ENCODE measurements at regions not wholly inside any gene's neighbourhood (a gene's known extent, or its start where the extent isn't known, plus 50 kb on each side); places are given as distances from the start of the nearest gene placed in this dataset.
"Not testable (repeated sequence)": the region's sequence is repeated elsewhere in the genome, so short reads cannot be mapped to it uniquely, and the experiment has no call there.

DNA sequence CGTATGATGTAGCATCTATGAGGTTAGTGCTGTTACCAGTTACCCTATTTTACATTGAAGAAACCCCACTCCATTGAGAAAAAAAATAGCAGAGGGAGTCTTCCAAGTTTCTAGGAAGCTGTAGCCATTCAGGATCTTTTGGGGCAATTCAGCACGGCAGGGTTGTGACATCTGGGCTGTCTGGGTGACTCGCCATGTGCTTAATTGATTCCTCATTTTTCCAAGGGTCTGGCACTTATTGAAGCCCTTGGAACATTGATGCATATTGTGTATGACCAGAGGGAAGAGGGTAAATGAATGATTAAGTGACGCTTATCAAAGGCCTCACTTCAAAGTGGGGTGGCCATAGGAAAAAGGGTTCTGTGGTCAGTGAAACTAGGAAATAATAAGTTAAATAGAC lies 248.7 kb downstream of the ARHGAP12 start:
- DNase-seq = no peak

DNA sequence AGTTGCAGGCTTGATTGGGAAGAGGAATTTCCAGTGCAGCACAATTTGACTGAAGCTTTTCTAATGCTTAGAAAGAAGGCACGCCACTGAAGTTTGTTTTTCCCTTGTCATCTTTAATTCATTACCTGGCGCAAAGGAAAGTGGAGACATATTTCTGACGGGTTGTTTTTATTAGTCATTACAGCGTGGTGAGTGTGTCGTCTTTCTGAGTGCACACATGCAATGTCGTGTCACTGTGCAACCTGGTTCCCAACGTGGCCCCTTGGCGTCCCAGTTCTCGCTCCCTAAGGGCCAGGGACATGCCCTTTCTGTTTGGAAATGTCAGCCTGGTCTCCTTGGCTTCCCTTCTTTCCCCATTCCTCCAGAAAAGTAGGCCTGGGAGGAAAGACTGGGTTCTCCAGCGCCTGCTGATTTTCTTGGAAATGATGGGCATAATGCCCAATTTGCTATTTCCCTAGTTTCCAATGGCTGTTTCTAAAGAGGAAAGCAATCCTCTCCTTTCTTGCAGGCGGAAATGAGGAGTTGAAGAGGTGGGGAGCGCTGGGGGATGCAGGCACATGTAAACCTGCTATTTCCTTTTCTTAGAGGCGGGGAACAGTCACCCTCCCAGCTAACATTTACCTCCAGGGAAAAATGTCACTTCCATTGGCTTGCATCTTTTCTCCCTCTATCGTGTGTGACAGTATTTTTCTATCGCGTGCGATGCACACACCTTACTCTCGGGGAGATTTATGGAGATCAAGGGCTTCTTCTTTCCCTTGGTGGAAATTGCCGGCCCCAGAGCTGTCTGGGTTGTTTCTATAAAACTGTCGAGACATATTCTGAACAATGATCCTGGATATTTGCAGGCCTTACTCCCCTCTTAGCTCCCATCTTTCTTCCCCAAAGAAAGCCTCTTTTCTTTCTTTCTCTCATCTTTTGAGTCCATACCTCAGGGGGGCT lies 249.8 kb downstream of the ARHGAP12 start:
- DNase-seq = no peak

DNA sequence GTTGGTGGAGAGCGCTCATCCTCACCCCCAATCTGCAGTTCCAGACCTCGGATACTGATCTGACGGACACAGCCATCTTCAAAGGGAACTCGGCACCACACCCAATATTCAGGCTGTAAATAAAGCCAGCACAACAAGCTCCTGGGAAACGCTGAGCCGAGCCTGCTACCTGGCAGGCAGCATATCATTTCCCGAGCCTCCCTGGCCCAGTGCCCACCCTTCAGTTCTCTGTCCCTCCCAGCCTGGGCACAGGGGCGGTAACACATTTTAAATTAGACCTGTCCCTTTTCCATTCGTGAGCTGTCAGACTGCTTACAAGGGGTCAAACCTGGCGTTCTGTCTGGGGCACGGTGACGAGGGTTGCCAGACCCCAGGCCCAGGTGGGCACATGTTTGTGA lies 250.5 kb downstream of the ARHGAP12 start:
- DNase-seq = no peak

DNA sequence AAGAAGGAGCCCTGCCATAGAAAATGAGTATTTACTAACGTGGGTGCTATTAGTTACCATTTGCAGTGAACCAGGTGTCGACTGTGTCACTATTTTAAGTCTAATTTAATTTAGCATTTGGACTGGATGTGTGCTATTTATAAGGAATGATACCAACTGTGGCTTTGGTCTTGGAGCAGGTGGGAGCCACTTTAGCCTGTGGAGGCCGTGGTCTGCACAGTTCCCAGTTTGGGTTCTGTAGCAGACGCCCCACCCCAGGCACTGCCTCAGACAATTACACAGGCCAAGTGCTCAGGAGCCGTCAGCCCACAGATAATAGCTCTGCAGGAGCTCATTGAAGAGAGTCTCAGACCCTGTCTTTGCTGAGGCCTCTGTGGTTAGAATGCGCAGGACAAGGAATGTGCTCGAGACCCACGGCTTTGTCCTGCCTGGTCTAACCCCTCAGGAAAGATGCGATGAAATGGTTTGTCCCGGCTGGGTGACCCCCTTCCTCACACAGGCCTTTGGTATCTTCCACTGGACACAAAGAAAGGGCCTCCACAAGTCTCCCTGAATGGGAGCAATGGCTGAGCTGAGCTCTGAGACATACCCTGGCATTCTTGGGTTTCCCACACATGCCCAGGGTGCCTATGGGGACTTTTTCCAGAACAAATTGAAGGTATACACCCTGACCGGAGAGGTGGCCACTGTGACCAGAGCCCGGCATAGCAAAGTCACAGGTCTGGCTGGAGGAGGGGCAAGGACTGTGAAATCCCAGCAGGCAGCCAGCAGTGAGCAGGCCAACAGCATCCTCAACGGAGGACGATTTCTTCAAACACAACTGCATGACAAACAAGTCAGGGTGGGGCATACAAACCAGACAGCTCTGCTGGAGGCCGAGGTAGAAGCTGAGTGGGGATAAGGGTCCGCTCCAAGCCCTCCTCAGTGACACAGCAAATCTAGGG lies 251.2 kb downstream of the ARHGAP12 start:
- DNase-seq = no peak

DNA sequence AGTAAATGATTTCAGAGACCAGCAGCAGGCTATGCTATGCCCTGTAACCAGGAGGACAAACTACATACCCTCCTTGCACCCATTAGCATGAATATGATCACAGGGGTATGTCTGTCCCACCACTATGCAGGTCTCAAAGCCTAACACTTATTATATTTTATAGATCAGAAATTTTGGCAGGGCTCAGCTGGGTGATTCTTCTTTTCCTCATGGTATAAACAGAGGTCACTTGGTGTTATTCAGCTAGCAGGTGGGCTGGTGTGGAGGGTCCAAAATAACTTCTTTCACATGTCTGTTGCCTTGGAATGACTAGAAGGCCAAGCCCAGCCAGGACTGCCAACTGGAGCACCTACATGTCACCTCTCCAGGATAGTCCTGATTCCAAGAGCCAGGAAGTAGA lies 252.9 kb downstream of the ARHGAP12 start:
- no peak for DNase-seq

DNA sequence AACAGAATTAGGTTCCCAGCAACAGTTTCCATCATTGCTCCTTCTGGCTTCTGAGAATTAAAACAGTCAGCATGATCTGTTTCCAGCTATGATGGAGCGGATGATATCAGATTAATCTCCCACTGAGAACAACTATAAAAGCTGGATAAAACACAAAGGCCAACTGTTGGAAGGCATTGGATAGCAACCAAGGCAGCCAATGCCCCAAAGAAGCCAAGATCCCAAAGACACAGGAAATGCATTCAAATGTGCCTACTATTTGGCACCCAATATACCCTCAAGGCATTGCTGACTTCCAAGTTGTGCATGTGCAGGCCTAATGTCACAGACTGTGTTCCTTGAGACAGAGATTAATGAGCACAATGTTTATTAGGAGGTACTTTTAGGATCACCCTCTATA lies 259.3 kb downstream of the ARHGAP12 start:
- DNase-seq = no peak

DNA sequence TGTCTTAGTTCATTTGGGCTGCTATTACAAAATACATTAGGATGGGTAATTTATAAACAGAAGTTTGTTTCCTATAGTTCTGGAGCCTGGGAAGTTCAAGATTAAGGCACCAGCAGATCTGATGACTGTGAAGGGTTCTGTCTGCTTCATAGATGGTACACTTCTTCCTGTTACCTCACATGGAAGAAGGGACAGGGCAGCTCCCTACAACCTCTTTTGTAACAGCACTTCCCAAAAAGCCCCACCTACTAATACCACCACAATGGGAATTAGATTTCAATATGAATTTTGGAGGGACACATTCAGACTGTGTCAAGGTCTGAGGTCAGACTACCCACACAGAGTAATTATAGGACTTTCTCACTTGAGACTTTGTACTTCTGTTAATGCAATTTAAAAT lies 260.3 kb downstream of the ARHGAP12 start:
- no peak for DNase-seq

DNA sequence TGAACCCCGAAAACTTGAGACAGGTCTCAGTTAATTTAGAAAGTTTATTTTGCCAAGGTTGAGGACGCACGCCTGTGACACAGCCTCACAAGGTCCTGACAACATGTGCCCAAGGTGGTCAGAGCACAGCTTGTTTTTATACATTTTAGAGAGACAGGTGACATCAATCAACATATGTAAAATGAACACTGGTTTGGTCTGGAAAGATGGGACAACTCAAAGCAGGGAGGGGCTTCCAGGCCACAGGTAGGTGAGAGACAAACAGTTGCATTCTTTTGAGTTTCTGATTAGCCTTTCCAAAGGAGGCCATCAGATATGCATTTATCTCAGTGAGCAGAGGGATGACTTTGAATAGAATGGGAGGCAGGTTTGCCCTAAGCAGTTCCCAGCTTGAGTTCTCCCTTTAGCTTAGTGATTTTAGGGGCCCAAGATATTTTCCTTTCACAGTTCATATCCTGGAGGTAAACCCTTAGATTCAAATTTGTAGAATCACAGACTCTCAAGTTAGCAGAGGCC lies 262.8 kb downstream of the ARHGAP12 start:
- not testable (repeated sequence) for DNase-seq

DNA sequence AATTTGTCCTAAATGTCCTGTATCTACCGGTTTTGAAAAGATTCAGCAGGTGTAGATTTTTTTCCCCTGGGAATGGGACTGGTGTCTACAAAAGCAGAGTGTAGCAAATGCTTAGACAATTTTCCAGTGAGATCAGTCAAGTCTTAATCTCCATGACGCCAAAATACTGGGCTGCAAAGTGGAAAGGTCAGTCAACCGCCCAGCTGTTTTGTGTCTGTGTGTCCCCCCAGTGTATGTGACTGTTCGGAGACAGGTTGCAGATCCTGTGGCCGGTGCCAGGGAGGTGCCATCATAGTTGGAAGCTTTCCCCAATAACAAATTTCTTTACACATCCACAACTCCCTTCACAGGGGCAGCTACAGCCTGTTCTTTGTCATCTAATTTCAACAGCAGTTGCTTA lies 263.8 kb downstream of the ARHGAP12 start:
- DNase-seq = no peak

DNA sequence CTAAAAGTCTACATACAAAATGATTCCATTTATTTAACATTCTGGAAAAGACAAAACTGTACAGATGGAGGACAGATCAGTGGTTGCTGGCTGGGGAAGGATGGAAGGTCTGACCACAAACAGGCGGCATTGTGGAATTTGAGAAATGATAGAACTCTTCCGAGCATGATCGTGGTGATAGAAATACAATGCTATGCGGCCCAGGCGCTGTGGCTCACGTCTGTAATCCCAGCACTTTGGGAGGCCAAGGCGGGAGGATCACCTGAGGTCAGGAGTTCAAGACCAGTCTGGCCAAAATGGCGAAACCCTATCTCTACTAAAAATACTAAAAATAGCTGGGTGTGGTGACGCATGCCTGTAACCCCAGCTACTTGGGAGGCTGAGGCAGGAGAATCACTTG lies 264.6 kb downstream of the ARHGAP12 start:
- DNase-seq = not testable (repeated sequence)

DNA sequence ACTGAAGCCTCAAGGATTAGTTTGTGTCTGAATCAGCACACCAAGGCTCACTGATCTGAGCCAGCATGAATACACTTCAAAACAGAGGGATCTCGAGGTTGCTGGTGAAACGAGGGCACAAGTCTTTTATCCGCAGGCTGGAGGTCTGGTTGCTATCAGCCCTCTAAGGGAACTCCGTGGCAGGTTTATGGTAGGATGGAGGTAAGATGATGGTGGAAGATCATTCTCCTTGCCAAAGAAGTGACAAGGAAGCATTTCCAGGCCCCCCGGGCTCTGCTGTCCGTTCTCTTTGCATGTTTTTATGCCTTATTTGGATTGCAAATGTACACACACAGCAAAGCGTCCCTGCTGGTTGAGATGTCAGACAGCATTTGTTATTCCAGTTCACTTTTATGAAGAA lies 268.3 kb downstream of the ARHGAP12 start:
- DNase-seq = no peak

DNA sequence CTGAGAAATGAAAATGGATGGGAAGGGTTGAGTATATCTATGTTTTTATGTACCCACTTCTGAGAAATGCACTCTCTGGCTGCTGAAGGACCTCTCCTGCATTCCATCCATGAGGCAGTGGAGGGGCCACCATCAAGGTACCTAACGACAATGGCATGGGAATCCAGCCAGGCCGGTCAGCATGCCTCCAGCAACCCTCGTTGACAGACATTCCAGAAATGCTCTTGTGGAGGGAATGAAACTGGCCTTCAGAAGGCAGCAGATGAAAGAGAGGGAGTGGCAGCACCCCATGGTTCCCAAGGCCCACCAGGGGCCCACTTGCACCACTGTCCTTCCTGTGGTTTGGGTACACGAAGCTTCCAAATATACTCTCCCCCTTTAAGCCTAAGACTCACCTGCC lies 269.0 kb downstream of the ARHGAP12 start:
- no peak for DNase-seq

DNA sequence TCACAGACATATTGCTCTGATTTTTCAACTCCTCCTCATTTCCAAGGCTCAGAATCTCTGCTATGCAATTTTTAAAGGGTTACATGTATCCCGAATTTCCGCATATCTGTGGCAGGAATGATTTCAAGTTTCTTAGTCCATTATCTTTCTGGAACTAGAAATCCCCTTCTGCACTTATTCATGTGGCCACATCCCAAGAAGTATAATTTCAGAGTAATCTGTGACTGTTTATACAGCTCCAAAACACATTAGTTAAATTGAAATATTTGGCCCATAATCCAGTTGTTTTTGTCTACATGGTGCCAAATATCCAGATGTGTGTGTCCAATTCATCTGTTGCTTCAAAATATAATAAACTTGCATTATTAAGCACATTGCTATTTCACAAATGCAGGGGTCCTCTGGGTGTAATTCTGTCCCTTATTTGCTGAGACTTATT lies 271.2 kb downstream of the ARHGAP12 start:
- no peak for DNase-seq

DNA sequence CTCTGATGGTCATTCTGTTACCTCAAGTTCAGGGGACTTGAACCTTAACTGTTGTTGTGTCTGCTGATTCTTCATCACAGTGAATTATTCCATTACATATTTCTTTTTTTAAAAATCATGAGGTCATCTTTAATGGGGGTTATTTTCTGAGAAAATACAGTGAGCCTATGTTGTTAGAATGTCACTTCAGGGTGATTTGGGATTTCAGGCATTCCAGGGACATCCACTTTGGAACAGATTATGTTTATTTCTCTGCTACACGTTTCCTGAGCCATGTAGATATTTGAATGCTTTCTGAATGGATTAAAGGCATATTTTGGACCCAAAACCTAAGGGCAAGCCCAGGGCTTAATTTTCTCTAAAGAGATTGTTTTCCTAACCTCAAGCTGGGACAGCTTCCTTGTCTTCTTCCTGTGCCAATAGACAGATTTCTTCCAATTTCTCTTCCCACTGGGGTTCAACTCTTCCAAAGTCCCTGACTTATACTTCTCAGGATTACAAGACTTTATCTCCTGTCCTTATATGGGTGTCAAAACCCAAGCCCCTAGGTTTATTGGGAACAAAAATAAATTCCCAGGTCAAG lies 271.7 kb downstream of the ARHGAP12 start:
- DNase-seq = no peak

DNA sequence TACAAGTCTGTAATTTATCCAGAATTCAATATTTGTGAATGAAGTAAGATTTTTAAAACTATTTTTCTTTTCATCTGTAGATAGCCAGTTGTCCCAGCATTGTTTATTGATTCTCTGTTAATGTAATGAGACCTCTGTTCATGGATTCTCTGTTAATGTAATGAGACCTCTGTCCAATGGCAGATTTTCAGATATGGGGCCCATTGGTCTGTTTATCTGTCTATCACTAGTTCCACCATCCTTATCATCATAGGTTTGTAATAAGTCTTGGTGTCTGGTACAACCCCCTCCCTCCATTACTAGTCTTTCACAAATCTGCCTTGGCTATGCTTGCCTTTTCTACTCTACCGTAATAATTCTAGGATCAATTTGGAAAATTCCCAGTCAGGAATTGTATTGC lies 276.6 kb downstream of the ARHGAP12 start:
- no peak for DNase-seq

DNA sequence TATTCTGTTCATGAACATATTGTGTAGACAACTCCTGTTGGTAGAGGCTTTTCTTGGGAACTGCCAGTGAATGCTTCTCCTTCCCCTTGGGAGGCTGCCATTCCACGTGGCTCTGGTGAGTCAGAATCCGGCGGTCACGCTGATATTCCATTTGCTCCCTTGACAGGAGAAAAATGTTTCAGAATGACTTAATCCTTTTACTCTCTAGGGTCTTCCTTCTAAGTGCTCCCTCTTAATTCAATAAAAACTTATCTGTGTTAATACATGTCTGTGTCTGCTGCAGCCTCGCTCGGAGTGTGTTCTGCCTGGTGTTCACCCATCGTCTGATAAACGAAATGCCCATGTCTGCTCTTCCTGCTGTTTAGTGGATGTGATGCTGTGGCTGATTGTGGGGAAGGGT lies 278.6 kb downstream of the ARHGAP12 start:
- no peak for DNase-seq

DNA sequence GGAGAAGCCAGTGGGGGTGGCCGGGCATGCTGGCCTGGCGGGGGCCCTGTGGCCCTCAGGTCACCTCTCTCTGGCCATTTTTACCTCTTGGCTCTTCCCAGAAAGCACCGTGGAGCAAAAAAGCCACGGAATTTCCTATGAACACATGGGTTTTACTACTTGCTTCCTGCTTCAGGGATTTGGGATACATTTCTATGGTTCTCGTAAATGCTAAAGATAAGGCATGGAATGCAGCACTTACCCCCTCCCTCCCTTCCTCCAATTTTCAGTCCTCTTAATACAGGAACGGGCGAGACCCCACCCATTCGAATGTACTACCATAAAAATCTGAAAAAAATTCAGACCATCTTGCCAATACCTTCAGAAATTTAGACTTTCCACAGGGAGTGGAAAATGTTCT lies 279.7 kb downstream of the ARHGAP12 start:
- DNase-seq = no peak

DNA sequence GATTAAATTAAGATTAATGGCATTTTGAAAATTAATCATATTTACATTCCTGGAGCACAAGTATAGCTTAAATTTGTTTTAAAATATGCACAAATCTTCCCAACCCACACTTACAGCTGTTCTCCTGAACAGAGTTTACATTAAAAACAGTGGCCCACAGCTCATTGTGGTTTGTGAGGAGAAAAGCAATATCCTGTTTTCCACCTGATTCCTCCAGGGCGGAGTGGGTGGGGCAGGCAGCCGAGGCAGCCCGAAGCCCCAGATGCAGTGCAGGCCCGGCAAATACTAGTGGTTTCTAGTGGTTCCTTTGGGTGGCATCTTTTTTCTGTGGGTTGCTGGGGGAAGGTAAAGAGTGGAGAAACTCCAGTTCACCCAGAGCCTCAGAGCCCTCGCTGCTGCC lies 280.8 kb downstream of the ARHGAP12 start:
- DNase-seq = no peak

DNA sequence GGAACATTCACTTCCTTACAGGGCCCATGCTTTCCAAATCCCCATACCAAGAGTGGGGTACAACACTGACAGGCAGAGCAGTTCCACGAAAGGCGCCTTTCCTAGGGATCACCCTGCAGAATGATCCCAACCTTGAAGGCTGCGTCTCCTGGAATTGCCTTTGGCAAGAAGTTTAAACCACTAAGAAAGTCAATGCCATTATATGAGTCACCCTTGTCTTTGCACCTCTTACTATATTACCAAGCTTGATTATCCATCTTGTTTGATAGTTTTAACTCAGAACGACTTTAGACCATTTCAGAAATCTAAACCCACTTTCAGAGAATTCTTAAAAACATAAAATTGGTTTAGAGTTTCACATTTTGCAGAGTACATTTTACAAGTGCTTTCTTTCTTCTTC lies 282.1 kb downstream of the ARHGAP12 start:
- no peak for DNase-seq

DNA sequence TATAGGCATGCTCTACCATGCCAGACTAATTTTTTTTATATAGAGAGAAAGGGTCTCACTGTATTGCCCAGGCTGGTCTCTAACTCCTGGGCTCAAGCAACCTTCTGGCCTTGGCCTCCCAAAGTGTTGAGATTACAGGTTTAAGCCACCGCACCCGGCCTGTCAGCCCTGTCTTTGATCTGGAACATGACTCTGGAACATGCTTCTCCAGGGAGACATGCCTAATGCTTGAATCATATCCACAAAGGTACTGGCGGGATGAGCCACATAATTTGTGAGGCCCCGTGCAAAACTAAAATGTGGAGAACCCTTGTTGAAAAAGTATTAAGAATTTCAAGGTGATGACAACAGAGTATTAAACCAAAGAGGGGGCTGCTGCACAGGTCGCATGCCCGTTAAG lies 282.8 kb downstream of the ARHGAP12 start:
- no peak for DNase-seq

DNA sequence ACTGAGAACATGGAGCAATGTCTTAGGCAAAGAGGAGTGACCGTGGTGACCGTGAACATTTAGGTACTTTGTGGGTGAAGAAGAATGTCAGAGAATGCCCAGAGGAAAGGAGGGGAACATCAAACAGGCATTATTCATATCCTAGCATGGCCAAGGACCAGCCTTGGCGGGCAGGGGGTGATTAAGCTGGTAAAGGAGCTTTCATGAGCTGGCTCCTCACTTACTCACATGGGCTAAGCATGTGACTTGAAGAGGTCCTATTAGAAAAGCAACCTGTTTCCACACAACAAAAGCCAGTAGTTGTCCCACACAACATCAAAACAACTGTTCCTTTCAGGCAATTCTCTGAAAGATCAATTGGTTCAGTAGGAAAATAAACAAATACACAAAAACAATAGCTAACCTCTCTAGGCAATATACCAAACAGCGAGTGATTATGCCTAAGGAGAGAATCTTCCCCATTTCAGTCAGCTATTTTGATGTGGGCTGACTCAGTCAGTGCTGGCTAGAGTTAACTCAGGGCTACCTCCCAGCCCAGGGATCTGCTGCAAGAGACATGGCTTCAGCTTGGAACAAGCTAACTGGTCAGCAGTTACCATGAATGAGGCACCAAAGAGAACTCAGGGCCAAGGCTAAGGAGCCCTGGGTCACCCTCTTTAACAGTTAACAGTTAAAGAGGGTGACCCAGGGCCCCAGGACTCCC lies 283.5 kb downstream of the ARHGAP12 start:
- DNase-seq = no peak

DNA sequence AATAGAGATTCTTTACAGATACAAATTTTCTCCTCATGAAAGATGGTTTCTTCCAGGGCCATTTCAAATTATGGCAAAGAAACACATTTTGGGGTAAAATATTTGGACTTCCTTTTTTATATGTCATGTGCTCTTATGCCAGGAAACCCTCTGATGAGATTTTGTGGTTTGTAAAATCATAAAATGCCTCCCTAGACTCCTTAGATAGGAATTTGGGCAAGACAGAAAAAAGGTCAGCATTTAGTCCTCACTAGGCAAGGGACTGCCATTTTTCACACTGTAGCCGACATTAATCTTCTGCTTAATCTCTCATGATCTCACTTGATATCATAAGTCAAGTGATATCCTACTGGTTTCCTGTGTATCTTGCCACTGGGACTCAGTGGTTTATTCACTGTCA lies 286.4 kb downstream of the ARHGAP12 start:
- DNase-seq = no peak

Measured in hematopoietic multipotent progenitor cell treated with erythropoietin and hydrocortisone succinate and interleukin-3 and kit ligand, for 8 days (in vitro differentiated cells).